NCI-H146 treated with DMSO at 0.1 percent for 48 hours (cell line): ENCODE measurements at regions not wholly inside any gene's neighbourhood (a gene's known extent, or its start where the extent isn't known, plus 50 kb on each side); places are given as distances from the start of the nearest gene placed in this dataset.

Experiments
- DNase-seq: peaks from one replicate; lab custom pipeline; 2025; ENCODE audit not compliant: unreplicated experiment; lab: John Stamatoyannopoulos, UW

DNA sequence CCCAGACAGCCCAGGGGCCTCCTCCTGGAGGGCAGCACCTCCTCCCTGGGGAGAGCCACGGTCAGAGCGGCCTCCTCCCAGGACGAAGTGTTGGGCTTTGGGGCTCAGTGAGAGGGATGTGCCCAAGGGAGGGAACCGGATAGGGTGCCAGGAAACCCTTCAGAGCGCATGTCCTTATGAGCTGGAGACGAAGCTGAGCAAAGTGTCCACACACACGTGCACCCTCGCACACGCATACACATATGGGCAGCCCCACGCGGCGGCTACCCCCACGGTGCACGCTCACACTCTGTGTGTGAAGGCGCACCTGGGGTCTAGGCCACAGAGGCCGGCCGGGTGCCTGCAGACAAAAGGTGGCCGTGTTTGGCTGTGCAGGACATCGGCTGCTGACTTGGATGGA lies 106.1 kb upstream of the HDAC4 start:
- no peak for DNase-seq

- no peak for DNase-seq
These were observed 105.5 kb upstream of the HDAC4 start for GRCh38 chr2:239506101-239506857.

GRCh38 chr2:239504643-239505235 lies 103.9 kb upstream of the HDAC4 start:
- DNase-seq: no peak

- DNase-seq: no peak
These were observed 101.8 kb upstream of the HDAC4 start for GRCh38 chr2:239502430-239503186.

DNA sequence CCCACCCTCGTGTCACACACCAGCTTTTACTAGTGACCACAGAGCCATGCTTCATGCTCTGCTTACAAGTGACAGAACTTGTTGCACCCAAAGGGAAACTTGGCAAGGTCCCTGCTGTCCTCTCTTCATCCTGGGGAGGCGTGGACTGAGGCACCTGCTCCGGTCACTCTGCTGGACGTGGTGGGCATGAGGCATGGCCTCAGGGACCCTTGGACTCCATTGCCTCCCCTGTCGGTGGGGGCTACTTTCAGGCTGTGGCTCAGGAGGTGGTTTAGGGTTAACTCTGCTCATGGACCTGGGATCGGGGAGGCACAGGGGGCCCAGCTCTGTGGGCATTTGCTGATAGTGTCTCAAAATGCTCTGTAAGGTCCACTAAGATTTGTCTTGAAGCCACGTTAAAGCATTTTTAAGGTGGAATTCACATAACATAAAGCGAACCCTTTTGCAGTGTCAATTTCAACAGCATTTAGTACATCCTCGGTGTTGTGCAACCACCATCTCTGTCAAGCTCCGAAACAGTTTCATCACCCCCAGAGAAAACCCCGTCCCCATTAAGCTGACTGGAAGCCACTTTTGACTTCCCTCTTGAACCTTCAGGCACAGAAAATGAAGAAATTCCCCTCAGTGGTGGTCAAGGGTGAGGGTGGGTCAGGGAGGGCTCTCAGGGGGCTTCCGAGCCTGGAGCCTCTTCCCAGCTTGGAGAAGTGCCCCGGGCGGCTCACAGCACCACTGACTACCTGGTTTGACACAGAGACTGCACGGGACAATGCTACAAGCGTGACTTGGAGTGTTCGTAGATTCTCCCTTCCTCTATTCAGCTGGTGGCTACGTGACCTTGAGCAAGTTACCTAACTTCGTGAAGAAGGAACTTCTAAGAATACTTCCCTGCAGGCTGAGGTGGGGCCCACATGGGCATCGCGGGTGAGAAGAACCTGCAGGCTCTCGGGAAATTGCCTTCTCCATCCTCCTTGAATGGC lies 100.0 kb upstream of the HDAC4 start:
- DNase-seq: no peak

- no peak for DNase-seq
These were observed 99.1 kb upstream of the HDAC4 start for GRCh38 chr2:239499726-239500573.

GRCh38 chr2:239498981-239499634 lies 98.3 kb upstream of the HDAC4 start:
- no peak for DNase-seq

- DNase-seq: no peak
These were observed 97.8 kb upstream of the HDAC4 start for GRCh38 chr2:239498576-239498975.

- no peak for DNase-seq
These were observed 95.9 kb upstream of the HDAC4 start for GRCh38 chr2:239496700-239497099.

DNA sequence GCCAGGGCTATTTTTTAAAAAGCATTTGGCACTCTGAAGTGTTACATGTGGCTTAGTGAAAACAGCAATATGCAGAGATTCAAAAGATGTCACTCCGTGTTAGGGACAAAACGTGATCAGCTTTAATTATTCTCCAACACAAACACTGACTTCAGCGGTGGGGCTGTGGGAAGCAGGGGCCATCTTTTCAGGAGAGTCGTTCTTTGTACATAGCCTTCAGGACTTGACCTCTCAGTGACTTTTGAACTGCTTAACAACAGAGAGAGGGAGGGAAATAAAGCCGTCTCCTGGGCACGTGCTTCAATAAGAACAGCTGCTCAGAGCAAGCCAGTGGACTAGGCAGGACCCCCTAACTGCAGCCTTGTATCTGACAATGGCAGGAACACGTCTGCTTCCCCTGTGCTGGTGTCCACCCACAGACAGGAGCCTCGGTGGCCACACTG lies 95.0 kb upstream of the HDAC4 start:
- no peak for DNase-seq

DNA sequence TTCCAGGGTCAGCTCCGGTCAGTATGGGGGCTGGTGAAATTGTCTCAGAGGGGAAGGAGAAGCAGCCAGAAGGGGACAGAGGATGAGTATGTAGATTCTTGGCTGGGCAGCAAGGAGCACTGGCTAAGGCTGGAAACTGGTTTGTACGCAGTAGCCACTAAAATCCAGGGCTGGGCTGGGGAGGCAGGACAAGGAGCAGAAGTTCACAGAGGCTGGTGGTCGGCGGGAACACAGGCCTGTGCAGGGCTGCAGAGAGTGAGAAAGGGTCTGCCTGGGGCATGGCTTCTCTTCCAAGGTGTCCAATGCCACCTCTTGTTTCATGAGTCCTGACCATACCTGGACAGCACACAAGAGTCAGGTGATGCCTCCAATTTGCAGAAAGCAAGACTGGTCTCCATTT lies 94.4 kb upstream of the HDAC4 start:
- no peak for DNase-seq

- no peak for DNase-seq
These were observed 93.8 kb upstream of the HDAC4 start for GRCh38 chr2:239494578-239494977.

GRCh38 chr2:239489481-239489880 lies 88.7 kb upstream of the HDAC4 start:
- DNase-seq: no peak

- DNase-seq: no peak
These were observed 87.3 kb upstream of the HDAC4 start for GRCh38 chr2:239488125-239488524.

DNA sequence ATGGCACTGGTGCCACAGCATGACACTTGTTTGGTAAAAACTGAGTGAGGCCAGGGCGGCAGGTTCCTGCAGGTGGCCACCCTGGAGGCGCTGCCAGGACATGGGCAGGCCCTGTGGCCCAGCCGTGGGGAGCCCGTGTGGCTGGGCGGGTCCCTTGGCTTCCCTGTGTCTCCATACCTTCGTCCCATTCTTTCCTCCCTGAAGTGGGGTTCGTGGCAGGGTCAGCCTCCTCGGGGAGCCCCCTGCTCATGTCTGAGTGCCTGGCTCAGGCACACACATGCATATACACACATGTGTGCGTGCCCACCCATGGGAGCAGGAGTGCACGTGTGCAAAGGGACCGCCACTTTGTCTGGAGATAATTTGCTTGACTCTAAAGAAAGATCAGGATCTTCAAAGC lies 86.5 kb upstream of the HDAC4 start:
- DNase-seq: no peak

DNA sequence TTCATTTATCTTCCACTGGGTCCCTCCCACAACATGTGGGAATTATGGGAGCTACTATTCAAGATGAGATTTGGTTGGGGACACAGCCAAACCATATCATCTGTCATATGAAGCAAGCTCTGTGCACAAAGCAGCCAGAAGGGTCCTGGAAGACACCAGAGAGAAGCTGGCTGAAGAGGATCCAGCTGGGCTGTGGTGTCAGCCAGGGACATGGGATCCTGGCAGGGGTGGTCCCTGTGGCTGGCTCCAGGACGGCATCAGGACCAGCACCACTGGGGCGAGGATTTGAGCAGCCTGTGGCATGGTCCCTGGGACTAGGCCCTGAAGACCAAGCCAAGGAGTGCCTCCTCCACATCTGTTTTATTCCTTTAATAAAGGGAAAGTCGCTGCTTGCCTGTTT lies 84.8 kb upstream of the HDAC4 start:
- DNase-seq: no peak

- DNase-seq: no peak
These were observed 83.9 kb upstream of the HDAC4 start for GRCh38 chr2:239484571-239485355.

- no peak for DNase-seq
These were observed 82.2 kb upstream of the HDAC4 start for GRCh38 chr2:239482778-239483712.
